ENCODE measurements at regions not wholly inside any gene's neighbourhood (a gene's known extent, or its start where the extent isn't known, plus 50 kb on each side); places are given as distances from the start of the nearest gene placed in this dataset.

GRCh38 chr1:118258975-118259374, 73.9 kb upstream of the SPAG17 start:
- TF ChIP-seq MYC (IDR thresholded peaks at IDR 0.05; ENCODE audit: low read depth, low read length) (no peak), POLR2A (IDR thresholded peaks at IDR 0.05; ENCODE audit: extremely low read depth, insufficient read length) (no peak)
- TF ChIP-seq, protein P1, sequence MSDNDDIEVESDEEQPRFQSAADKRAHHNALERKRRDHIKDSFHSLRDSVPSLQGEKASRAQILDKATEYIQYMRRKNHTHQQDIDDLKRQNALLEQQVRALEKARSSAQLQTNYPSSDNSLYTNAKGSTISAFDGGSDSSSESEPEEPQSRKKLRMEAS (IDR thresholded peaks at IDR 0.05; ENCODE audit: low read depth, low read length) = no peak
- TF ChIP-seq, protein P2, sequence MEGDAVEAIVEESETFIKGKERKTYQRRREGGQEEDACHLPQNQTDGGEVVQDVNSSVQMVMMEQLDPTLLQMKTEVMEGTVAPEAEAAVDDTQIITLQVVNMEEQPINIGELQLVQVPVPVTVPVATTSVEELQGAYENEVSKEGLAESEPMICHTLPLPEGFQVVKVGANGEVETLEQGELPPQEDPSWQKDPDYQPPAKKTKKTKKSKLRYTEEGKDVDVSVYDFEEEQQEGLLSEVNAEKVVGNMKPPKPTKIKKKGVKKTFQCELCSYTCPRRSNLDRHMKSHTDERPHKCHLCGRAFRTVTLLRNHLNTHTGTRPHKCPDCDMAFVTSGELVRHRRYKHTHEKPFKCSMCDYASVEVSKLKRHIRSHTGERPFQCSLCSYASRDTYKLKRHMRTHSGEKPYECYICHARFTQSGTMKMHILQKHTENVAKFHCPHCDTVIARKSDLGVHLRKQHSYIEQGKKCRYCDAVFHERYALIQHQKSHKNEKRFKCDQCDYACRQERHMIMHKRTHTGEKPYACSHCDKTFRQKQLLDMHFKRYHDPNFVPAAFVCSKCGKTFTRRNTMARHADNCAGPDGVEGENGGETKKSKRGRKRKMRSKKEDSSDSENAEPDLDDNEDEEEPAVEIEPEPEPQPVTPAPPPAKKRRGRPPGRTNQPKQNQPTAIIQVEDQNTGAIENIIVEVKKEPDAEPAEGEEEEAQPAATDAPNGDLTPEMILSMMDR (IDR thresholded peaks at IDR 0.05; ENCODE audit: low read depth, low read length) = no peak
- H3K4me3 ChIP-seq (ENCODE audit: low read depth, low read length) = no peak overlapping the region
- DNase-seq (ENCODE audit: low read depth) = no peak

- H3K4me3 ChIP-seq (ENCODE audit: low read depth, low read length) = no peak overlapping the region
- DNase-seq (ENCODE audit: low read depth) = no peak
- TF ChIP-seq MYC (IDR thresholded peaks at IDR 0.05; ENCODE audit: low read depth, low read length) (no peak), POLR2A (IDR thresholded peaks at IDR 0.05; ENCODE audit: extremely low read depth, insufficient read length) (no peak)
- TF ChIP-seq, protein P2 (IDR thresholded peaks at IDR 0.05; ENCODE audit: low read depth, low read length) = no peak
- TF ChIP-seq, protein P1 (IDR thresholded peaks at IDR 0.05; ENCODE audit: low read depth, low read length) = no peak
Observed at GRCh38 chr1:118257946-118258345, 72.9 kb upstream of the SPAG17 start.

GRCh38 chr1:118254491-118255425, 69.7 kb upstream of the SPAG17 start:
- TF ChIP-seq, protein P2 (IDR thresholded peaks at IDR 0.05; ENCODE audit: low read depth, low read length) = no peak
- no peak for TF ChIP-seq POLR2A (IDR thresholded peaks at IDR 0.05; ENCODE audit: extremely low read depth, insufficient read length)
- TF ChIP-seq, protein P1 (IDR thresholded peaks at IDR 0.05; ENCODE audit: low read depth, low read length) = no peak
- TF ChIP-seq MYC (IDR thresholded peaks at IDR 0.05; ENCODE audit: low read depth, low read length) = no peak
- no peak overlapping the region for H3K4me3 ChIP-seq (ENCODE audit: low read depth, low read length)
- no peak for DNase-seq (ENCODE audit: low read depth)

GRCh38 chr1:118254001-118254400, 69.0 kb upstream of the SPAG17 start:
- no peak overlapping the region for H3K4me3 ChIP-seq (ENCODE audit: low read depth, low read length)
- DNase-seq (ENCODE audit: low read depth) = no peak
- TF ChIP-seq, protein P2 (IDR thresholded peaks at IDR 0.05; ENCODE audit: low read depth, low read length) = no peak
- no peak for TF ChIP-seq POLR2A (IDR thresholded peaks at IDR 0.05; ENCODE audit: extremely low read depth, insufficient read length)
- TF ChIP-seq MYC (IDR thresholded peaks at IDR 0.05; ENCODE audit: low read depth, low read length) = no peak
- TF ChIP-seq, protein P1 (IDR thresholded peaks at IDR 0.05; ENCODE audit: low read depth, low read length) = no peak

- TF ChIP-seq POLR2A (IDR thresholded peaks at IDR 0.05; ENCODE audit: extremely low read depth, insufficient read length) = no peak
- TF ChIP-seq MYC (IDR thresholded peaks at IDR 0.05; ENCODE audit: low read depth, low read length) = no peak
- TF ChIP-seq, protein P2 (IDR thresholded peaks at IDR 0.05; ENCODE audit: low read depth, low read length) = no peak
- TF ChIP-seq, protein P1 (IDR thresholded peaks at IDR 0.05; ENCODE audit: low read depth, low read length) = no peak
- no peak overlapping the region for H3K4me3 ChIP-seq (ENCODE audit: low read depth, low read length)
- DNase-seq (ENCODE audit: low read depth) = no peak
Observed at GRCh38 chr1:118253053-118253915, 68.3 kb upstream of the SPAG17 start.
